GM21737 (cell line): ENCODE measurements at regions not wholly inside any gene's neighbourhood (a gene's known extent, or its start where the extent isn't known, plus 50 kb on each side); places are given as distances from the start of the nearest gene placed in this dataset.

Source experiments
- ATAC-seq: cut with Tn5 transposase; IDR thresholded peaks from one replicate; pipeline ENCODE4 v1.9.1; 2021; ENCODE audit warnings: mild to moderate bottlenecking, moderate library complexity; ENCODE audit not compliant: unreplicated experiment

DNA sequence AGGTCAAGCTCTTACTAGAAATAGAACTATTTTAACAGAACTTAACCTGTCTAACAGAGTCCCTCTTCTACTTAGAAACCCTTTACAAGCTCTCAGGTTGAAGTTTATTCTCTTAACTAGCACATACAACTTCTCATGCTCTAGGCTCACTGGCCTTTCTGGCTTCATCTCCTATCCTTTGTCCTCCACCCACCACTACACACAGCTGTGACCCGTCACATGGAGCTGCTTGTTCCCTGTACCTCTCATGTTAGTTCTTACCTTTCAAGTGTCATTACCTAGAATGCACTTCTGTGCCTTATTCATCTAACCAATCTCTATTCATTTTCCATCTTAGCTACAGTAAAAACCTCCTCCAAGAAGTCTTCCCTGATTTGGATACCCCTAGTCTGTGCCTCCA is 89.4 kb upstream of the APC start:
- no peak for ATAC-seq

DNA sequence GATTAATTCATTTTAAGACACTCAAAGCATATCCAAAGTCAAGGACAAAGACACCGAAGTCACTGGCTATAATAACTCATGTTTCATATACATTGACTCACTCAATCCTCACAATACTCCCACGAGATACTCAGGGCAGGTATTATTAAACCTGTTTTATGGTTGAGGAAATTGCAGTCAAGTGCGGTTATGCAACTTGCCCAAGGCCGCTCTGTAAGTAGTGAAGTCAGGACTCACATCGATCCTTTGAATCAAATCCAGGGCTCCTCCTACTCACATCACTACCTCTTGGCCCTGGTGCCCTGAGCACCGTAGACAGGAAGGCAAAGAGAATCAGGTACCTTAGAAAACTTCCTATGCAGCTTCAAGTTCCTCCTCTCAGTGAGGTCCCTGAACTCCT is 87.8 kb upstream of the APC start:
- ATAC-seq, result no peak

- no peak for ATAC-seq
These were observed 84.0 kb upstream of the APC start for GRCh38 chr5:112653638-112654205.

GRCh38 chr5:112655513-112655912 is 82.2 kb upstream of the APC start:
- ATAC-seq, result no peak

GRCh38 chr5:112656451-112656850 is 81.2 kb upstream of the APC start:
- ATAC-seq, result no peak

DNA sequence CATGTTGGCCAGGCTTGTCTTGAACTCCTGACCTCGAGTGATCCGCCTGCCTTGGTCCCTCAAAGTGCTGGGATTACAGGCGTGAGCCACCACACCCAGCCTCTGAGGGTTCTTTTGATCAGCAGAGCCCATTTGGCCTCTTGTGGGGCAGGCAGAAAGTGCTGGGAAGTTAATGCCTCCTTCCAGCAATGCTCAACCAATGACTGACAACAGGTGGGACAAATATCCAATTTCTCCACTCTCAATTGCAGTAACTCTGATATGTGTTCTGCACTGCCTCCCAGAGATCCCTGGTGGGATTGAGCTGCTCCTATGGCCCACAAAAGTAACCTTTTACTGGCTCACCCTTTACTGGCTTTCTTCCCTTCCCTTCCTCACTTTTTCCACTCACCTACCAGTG is 79.9 kb upstream of the APC start:
- ATAC-seq, result no peak

DNA sequence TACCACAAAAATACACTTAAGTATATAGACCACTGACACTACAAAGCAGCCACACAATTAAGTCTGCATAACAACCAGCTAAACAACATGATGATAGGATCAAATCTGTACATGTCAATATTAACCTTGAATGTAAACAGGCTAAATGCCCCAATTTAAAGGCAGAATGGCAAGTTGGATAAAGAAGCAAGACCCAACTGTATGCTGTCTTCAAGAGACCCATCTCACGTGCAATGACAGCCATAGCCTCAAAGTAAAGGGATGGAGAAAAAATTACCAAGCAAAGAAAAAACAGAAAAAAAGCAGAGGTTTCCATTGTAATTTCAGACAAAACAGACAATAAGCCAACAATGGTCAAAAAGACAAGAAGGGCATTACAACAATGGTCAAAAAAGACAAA is 77.3 kb upstream of the APC start:
- ATAC-seq, result no peak

DNA sequence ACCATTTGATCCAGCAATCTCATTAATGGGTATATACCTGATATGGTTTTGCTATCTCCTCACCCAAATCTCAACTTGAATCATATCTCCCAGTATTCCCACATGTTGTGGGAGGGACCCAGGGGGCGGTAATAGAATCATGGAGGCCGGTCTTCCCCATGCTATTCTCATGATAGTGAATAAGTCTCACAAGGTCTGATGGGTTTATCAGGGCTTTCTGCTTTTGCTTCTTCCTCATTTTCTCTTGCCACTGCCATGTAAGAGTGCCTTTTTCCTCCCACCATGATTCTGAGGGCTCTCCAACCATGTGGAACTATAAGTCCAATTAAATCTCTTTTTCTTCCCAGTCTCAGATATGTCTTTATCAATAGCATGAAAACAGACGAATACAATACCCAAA is 74.5 kb upstream of the APC start:
- no peak for ATAC-seq

GRCh38 chr5:112668016-112668415 is 69.7 kb upstream of the APC start:
- no peak for ATAC-seq

DNA sequence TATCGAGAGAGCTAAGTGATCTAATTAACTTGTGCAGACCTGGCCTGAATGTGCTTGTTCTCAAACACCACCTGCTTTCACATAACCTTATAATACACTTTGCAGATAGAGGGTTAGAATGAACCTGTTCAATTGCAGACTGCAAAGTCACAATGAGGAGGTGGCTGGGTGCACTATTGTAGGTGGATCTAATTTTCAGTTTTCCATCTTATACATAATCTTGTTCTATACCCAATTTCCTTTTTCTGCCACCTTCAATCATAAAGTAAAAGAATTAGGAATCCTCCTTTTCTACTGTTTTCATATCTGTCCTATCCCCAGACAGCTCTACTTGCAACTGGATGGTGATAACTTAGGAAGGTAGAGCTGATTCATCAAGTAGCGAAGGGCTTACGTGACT is 68.8 kb upstream of the APC start:
- ATAC-seq, result no peak

GRCh38 chr5:112669328-112669963 is 68.2 kb upstream of the APC start:
- ATAC-seq, result no peak

GRCh38 chr5:112671687-112672086 is 66.0 kb upstream of the APC start:
- ATAC-seq, result no peak

DNA sequence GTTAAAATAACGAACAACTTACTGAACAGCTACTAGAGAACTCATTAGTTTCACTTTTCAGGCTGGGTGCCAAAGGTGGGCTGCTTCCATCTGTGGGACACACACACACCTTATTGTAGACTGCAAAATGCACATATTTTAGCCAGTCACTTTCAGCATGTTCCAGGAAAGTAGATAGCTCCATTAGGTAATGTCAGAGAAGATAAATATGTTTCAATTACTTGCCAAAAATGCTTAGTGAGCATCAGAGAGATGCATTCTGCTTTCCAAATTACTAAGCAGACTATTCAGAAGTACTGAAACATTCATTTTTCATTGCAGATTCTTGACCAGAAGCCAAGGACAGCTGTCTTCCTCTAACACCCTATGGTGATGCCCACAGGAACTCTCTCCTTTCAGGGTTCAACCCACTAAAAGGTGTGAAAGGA is 56.2 kb upstream of the APC start:
- ATAC-seq, result peak; percentile 63

DNA sequence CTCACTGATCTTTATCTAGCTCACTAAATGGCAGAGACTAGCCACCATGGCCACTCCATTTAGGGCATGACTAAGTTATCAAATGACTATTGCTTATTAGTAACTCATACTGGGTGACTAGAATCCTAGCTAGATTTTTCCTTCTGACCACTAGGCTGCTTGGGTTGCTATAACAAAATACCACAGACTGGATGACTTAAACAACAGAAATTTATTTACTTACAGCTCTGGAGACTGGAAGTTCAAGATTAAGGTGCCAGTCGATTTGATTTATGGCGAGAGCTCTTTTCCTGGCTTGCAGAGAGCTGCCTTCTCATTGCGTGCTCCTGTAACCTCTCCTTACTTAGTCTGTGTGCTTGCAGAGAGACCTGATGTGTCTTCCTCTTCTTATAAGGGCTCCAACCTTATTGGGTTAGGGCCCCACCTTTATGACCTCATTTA is 55.0 kb upstream of the APC start:
- ATAC-seq, result no peak

- no peak for ATAC-seq
These were observed 53.6 kb upstream of the APC start for GRCh38 chr5:112684121-112684520.

DNA sequence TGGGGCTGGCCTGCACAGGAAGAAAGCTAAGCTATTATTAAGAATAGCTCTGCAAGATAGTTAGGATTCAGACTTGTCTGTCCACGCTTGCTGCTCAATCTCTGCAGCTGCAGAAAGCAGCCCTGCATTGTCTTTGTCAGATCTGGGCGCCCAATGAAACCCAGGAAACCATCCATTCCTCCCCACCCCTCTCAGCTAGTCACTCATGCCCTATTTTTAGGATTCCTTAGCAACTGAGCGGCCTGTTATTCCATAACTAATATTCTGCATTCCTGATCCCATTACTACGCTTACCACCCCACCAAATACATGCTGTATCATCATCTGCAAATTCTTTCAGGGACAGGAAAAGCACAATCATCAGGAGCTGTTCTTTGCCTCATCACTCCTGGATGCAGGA is 52.9 kb upstream of the APC start:
- no peak for ATAC-seq

DNA sequence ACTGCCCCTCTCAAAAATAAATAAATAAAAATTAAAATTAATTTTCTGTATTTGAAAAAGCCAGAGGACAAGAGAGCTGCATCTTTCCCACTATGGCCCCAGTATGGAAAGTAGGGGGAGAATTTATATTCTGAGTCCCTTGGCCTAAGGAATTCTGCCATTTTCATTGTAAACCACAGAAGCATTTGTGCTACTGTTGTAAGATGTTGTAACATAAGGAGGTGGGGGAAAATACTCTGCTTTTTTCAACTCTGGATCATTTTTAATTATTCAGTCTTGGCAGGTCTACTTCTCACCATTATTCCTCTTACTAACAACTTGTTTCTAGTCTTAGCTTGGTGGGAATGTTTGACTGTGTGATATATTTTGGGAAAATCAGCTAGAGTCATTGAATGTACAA is 52.3 kb upstream of the APC start:
- ATAC-seq, result no peak

DNA sequence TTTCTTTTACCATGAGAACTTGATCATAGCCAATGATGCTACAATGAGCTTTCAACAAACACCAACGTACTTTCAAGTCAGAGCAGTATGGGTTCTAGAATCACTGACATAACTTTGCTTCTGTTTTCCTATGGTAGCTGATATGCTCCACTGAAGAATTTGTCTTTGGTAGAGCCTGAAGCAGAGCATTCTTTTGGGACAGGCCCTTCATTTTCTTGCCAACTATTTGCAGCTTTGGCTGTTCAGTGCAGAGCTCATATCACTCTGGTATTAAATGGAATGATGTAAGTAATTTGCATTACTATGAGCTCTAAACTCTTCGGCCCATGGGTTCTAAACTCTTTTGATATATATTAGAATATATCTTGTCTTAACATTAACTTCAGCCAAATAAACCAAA is 51.8 kb upstream of the APC start:
- no peak for ATAC-seq

- ATAC-seq, result no peak
These were observed 51.0 kb upstream of the APC start for GRCh38 chr5:112686675-112687074.

- ATAC-seq, result no peak
These were observed 50.4 kb upstream of the APC start for GRCh38 chr5:112687306-112687705.
